ENCODE measurements at regions not wholly inside any gene's neighbourhood (a gene's known extent, or its start where the extent isn't known, plus 50 kb on each side); places are given as distances from the start of the nearest gene placed in this dataset.
"Not testable (repeated sequence)": the region's sequence is repeated elsewhere in the genome, so short reads cannot be mapped to it uniquely, and the experiment has no call there.

GRCh38 chr11:92457250-92457649 lies 232.6 kb downstream of the FAT3 start:
- no peaks in the 10 kb centered on the region for H3K4me1 Mint-ChIP-seq (ENCODE audit: low read depth)
- no peak for ATAC-seq (replicated peaks in 1 of 2)
- no peaks in the 10 kb centered on the region for H3K36me3 Mint-ChIP-seq (ENCODE audit: insufficient read depth in 2 of 2)
- H3K27me3 Mint-ChIP-seq (ENCODE audit: low read depth): no peaks in the 10 kb centered on the region
- H3K27ac Mint-ChIP-seq: no peak overlapping the region
- DNase-seq: no peak
- no peak overlapping the region for H3K4me3 Mint-ChIP-seq
- H3K9me3 Mint-ChIP-seq: no peaks in the 10 kb centered on the region

- H3K36me3 Mint-ChIP-seq (ENCODE audit: insufficient read depth in 2 of 2): no peaks in the 10 kb centered on the region
- DNase-seq: no peak
- no peaks in the 10 kb centered on the region for H3K9me3 Mint-ChIP-seq
- no peak overlapping the region for H3K4me3 Mint-ChIP-seq
- no peaks in the 10 kb centered on the region for H3K4me1 Mint-ChIP-seq (ENCODE audit: low read depth)
- no peak overlapping the region for H3K27ac Mint-ChIP-seq
- ATAC-seq (replicated peaks in 1 of 2): no peak
- no peaks in the 10 kb centered on the region for H3K27me3 Mint-ChIP-seq (ENCODE audit: low read depth)
Measured at GRCh38 chr11:92458486-92458885, 233.9 kb downstream of the FAT3 start.

GRCh38 chr11:92460213-92460612 lies 235.6 kb downstream of the FAT3 start:
- no peaks in the 10 kb centered on the region for H3K9me3 Mint-ChIP-seq
- no peaks in the 10 kb centered on the region for H3K36me3 Mint-ChIP-seq (ENCODE audit: insufficient read depth in 2 of 2)
- H3K27me3 Mint-ChIP-seq (ENCODE audit: low read depth): no peaks in the 10 kb centered on the region
- H3K4me3 Mint-ChIP-seq: no peak overlapping the region
- no peak overlapping the region for H3K27ac Mint-ChIP-seq
- DNase-seq (no peak), ATAC-seq (replicated peaks in 1 of 2) (no peak)
- H3K4me1 Mint-ChIP-seq (ENCODE audit: low read depth): no peaks in the 10 kb centered on the region

- no peaks in the 10 kb centered on the region for H3K27me3 Mint-ChIP-seq (ENCODE audit: low read depth)
- H3K4me3 Mint-ChIP-seq: no peak overlapping the region
- H3K4me1 Mint-ChIP-seq (ENCODE audit: low read depth): no peaks in the 10 kb centered on the region
- no peaks in the 10 kb centered on the region for H3K36me3 Mint-ChIP-seq (ENCODE audit: insufficient read depth in 2 of 2)
- ATAC-seq (replicated peaks in 1 of 2) (no peak), DNase-seq (no peak)
- no peak overlapping the region for H3K27ac Mint-ChIP-seq
- H3K9me3 Mint-ChIP-seq: no peaks in the 10 kb centered on the region
Measured at GRCh38 chr11:92461447-92461846, 236.8 kb downstream of the FAT3 start.

GRCh38 chr11:92462821-92463220 lies 238.2 kb downstream of the FAT3 start:
- H3K27me3 Mint-ChIP-seq (ENCODE audit: low read depth): no peaks in the 10 kb centered on the region
- no peaks in the 10 kb centered on the region for H3K36me3 Mint-ChIP-seq (ENCODE audit: insufficient read depth in 2 of 2)
- ATAC-seq (replicated peaks in 1 of 2) (no peak), DNase-seq (no peak)
- no peak overlapping the region for H3K27ac Mint-ChIP-seq
- no peaks in the 10 kb centered on the region for H3K4me1 Mint-ChIP-seq (ENCODE audit: low read depth)
- no peaks in the 10 kb centered on the region for H3K9me3 Mint-ChIP-seq
- H3K4me3 Mint-ChIP-seq: no peak overlapping the region

- no peak overlapping the region for H3K4me3 Mint-ChIP-seq
- ATAC-seq (replicated peaks in 1 of 2): no peak
- H3K9me3 Mint-ChIP-seq: no peaks in the 10 kb centered on the region
- DNase-seq: no peak
- H3K36me3 Mint-ChIP-seq (ENCODE audit: insufficient read depth in 2 of 2): no peaks in the 10 kb centered on the region
- no peaks in the 10 kb centered on the region for H3K27me3 Mint-ChIP-seq (ENCODE audit: low read depth)
- no peaks in the 10 kb centered on the region for H3K4me1 Mint-ChIP-seq (ENCODE audit: low read depth)
- H3K27ac Mint-ChIP-seq: no peak overlapping the region
Measured at GRCh38 chr11:92464822-92465221, 240.2 kb downstream of the FAT3 start.

- DNase-seq; H3K4me3 Mint-ChIP-seq; H3K4me1 Mint-ChIP-seq (ENCODE audit: low read depth); H3K27me3 Mint-ChIP-seq (ENCODE audit: low read depth); H3K27ac Mint-ChIP-seq; H3K9me3 Mint-ChIP-seq; ATAC-seq (replicated peaks in 1 of 2); H3K36me3 Mint-ChIP-seq (ENCODE audit: insufficient read depth in 2 of 2): not testable (repeated sequence)
Measured at GRCh38 chr11:92465410-92465809, 240.8 kb downstream of the FAT3 start.

- Mint-ChIP-seq H3K9me3 (peaks cover 2 to 5% of the 10 kb centered on the region in 2 donors), H3K4me1 (ENCODE audit: low read depth) (no peaks in the 10 kb centered on the region), H3K27ac (no peak overlapping the region), H3K36me3 (ENCODE audit: insufficient read depth in 2 of 2) (no peaks in the 10 kb centered on the region), H3K27me3 (ENCODE audit: low read depth) (no peaks in the 10 kb centered on the region), H3K4me3 (no peak overlapping the region)
- DNase-seq: no peak
- no peak for ATAC-seq (replicated peaks in 1 of 2)
Measured at GRCh38 chr11:92473736-92474135, 249.1 kb downstream of the FAT3 start.

GRCh38 chr11:92475316-92475715 lies 250.7 kb downstream of the FAT3 start:
- no peak for ATAC-seq (replicated peaks in 1 of 2)
- H3K4me1 Mint-ChIP-seq (ENCODE audit: low read depth): no peaks in the 10 kb centered on the region
- H3K36me3 Mint-ChIP-seq (ENCODE audit: insufficient read depth in 2 of 2): no peaks in the 10 kb centered on the region
- no peak overlapping the region for H3K4me3 Mint-ChIP-seq
- H3K9me3 Mint-ChIP-seq: peaks cover 2 to 5% of the 10 kb centered on the region in 2 donors
- H3K27ac Mint-ChIP-seq: no peak overlapping the region
- H3K27me3 Mint-ChIP-seq (ENCODE audit: low read depth): no peaks in the 10 kb centered on the region
- no peak for DNase-seq

- H3K27ac Mint-ChIP-seq: no peak overlapping the region
Measured at GRCh38 chr11:92475819-92476218, 251.2 kb downstream of the FAT3 start.

GRCh38 chr11:92477686-92478085 lies 253.1 kb downstream of the FAT3 start:
- H3K4me1 Mint-ChIP-seq (ENCODE audit: low read depth): no peaks in the 10 kb centered on the region

More at GRCh38 chr11:92475819-92476218, 251.2 kb downstream of the FAT3 start:
- Mint-ChIP-seq H3K4me1 (ENCODE audit: low read depth) (no peaks in the 10 kb centered on the region), H3K4me3 (no peak overlapping the region), H3K36me3 (ENCODE audit: insufficient read depth in 2 of 2) (no peaks in the 10 kb centered on the region), H3K9me3 (peaks cover 2 to 5% of the 10 kb centered on the region in 2 donors), H3K27me3 (ENCODE audit: low read depth) (no peaks in the 10 kb centered on the region)
- ATAC-seq (replicated peaks in 1 of 2): no peak
- DNase-seq: no peak

GRCh38 chr11:92480499-92480898 lies 255.9 kb downstream of the FAT3 start:
- Mint-ChIP-seq H3K4me1 (ENCODE audit: low read depth) (no peaks in the 10 kb centered on the region), H3K27me3 (ENCODE audit: low read depth) (no peaks in the 10 kb centered on the region), H3K36me3 (ENCODE audit: insufficient read depth in 2 of 2) (no peaks in the 10 kb centered on the region), H3K27ac (no peak overlapping the region), H3K4me3 (no peak overlapping the region), H3K9me3 (peaks cover 2% of the 10 kb centered on the region in 2 donors)
- no peak for DNase-seq
- no peak for ATAC-seq (replicated peaks in 1 of 2)

More at GRCh38 chr11:92477686-92478085, 253.1 kb downstream of the FAT3 start:
- Mint-ChIP-seq H3K27me3 (ENCODE audit: low read depth) (no peaks in the 10 kb centered on the region), H3K9me3 (peaks cover 2 to 5% of the 10 kb centered on the region in 2 donors), H3K36me3 (ENCODE audit: insufficient read depth in 2 of 2) (no peaks in the 10 kb centered on the region), H3K4me3 (no peak overlapping the region), H3K27ac (no peak overlapping the region)
- ATAC-seq (replicated peaks in 1 of 2): no peak
- DNase-seq: no peak

GRCh38 chr11:92482492-92483060 lies 258.0 kb downstream of the FAT3 start:
- Mint-ChIP-seq H3K27me3 (ENCODE audit: low read depth) (no peaks in the 10 kb centered on the region), H3K4me1 (ENCODE audit: low read depth) (no peaks in the 10 kb centered on the region), H3K9me3 (no peaks in the 10 kb centered on the region), H3K4me3 (no peak overlapping the region), H3K36me3 (ENCODE audit: insufficient read depth in 2 of 2) (no peaks in the 10 kb centered on the region), H3K27ac (no peak overlapping the region)
- ATAC-seq (replicated peaks in 1 of 2) (no peak), DNase-seq (no peak)

- Mint-ChIP-seq H3K4me3 (no peak overlapping the region), H3K27me3 (ENCODE audit: low read depth) (no peaks in the 10 kb centered on the region), H3K27ac (no peak overlapping the region), H3K9me3 (no peaks in the 10 kb centered on the region), H3K36me3 (ENCODE audit: insufficient read depth in 2 of 2) (no peaks in the 10 kb centered on the region), H3K4me1 (ENCODE audit: low read depth) (no peaks in the 10 kb centered on the region)
- DNase-seq (no peak), ATAC-seq (replicated peaks in 1 of 2) (no peak)
Measured at GRCh38 chr11:92484570-92484969, 260.0 kb downstream of the FAT3 start.

Measured in activated T-cell treated with anti-CD3 and anti-CD28 coated beads, Interleukin-2, amount 50 U/mL, for 72 hours (primary cell).